ENCODE measurements at regions not wholly inside any gene's neighbourhood (a gene's known extent, or its start where the extent isn't known, plus 50 kb on each side); places are given as distances from the start of the nearest gene placed in this dataset.
A peak's percentile ranks its signal among the peaks of the same experiment; 100 is the strongest.
"Not testable (repeated sequence)": the region's sequence is repeated elsewhere in the genome, so short reads cannot be mapped to it uniquely, and the experiment has no call there.

GRCh38 chr3:67064105-67064504, 66.0 kb downstream of the KBTBD8 start:
- DNase-seq (ENCODE audit: low spot score), result no peak

DNA sequence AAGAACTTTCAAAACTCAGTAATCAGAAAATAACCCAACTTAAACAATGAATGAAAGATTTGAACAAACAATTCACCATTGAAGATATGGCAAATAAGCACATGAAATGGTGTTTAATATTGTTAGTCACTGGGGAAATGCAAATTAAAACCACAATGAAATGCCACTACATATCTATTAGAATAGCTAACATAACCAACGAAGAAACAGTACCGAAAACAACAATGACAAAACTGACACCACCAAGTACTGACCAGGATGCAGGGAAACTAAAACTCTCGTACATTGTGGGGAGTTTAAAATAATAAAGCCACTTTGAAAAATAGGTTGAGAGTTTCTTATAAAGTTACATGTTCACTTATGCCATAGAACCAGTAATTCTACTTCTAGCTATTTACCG, 69.1 kb downstream of the KBTBD8 start:
- no peak for DNase-seq (ENCODE audit: low spot score)

DNA sequence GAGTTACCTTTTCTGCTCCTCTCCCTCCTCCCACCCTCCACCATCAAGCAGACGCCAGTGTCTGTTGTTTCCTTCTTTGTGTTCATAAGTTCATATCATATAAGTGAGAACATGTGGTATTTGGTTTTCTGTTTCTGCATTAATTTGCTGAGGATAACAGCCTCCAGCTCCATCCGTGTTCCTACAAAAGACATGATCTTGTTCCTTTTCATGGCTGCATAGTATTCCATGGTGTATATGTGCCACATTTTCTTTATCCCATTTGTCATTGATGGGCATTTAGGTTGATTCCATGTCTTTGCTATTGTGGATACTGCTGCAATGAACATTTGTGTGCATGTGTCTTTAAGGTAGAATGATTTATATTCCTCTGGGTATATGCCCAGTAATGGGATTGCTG, 74.5 kb downstream of the KBTBD8 start:
- not testable (repeated sequence) for DNase-seq (ENCODE audit: low spot score)

DNA sequence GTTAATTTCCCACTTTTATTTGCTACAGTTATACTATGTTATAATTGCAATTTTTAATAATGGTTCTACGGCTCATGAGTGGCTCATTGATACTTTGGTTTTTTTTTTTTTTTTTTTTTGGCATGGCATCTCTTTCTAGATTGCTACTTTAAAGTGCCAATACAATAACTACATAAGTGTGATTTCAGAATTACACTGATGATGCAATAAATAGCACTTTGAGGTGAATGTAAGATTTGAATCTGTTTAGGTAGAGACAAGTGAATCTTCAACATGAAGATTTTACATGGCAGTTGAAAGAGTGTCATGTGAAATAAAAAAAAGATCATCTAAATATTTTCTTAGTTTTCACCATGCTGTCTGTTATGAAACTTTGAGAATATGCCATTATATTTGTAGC, 75.7 kb downstream of the KBTBD8 start:
- no peak for DNase-seq (ENCODE audit: low spot score)

DNA sequence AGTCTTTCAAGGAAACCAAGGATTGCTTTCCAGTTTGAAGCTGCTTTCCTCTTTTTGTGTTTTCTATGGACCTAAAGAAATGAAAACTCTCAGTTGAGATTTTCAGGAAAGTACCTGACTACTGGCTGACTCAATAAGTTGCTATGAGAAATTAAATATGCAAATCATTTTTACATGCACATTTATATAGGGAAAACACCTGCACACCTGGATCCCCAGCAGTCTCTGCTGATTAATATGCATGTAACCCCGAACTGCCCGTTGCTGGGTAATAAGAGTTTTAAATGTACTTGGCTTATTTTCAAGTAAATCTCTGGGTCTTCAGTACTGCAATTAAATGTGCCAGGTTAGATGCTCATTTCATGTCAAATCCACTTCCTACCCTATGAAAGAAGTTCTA, 77.2 kb downstream of the KBTBD8 start:
- DNase-seq (ENCODE audit: low spot score), result no peak

- no peak for DNase-seq (ENCODE audit: low spot score)
Measured at GRCh38 chr3:67076607-67077006, 78.5 kb downstream of the KBTBD8 start.

DNA sequence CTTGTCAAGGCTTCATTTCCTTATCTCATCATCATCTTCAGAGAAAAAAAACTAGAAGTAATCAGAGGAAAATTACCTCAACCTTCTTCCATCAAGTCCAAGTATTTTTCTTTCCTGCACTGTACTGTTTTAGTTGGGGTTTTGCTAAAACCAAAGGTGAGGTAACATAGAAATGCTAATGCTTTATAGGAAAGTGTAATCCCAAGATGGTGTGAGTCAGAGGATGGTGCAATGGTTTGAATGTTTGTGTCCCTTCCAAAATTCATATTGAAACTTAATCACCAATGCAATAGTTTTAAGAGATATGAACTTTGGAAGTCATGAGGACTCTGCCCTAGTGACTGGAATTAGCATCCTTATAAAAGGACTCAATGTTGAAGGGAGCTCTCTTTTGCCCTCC, 79.5 kb downstream of the KBTBD8 start:
- DNase-seq (ENCODE audit: low spot score), result no peak

DNA sequence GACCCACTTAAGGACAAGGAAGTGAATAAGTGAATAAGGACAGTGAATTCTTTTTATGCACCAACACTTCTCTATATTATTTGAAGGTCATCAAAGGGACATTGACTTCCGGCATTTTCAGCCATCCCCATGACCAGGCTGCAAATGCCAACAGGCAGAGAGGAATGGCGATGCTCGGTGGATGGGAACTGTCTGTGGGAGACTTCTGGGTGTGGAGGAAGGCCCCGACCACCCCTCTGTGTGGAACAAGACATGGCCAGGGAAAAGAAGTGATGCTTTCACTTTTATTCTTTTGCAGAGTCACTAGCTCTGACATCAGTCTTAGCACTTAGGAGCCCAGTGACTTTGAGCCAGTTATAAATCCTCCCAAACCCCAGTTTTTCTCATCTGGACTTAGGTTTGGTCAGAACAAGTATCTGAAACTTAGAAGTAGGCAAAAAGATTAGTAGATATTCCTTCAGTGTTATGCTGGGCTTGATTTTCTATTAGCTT, 84.5 kb downstream of the KBTBD8 start:
- DNase-seq (ENCODE audit: low spot score), result no peak

GRCh38 chr3:67083277-67083676, 85.2 kb downstream of the KBTBD8 start:
- DNase-seq (ENCODE audit: low spot score), result no peak

DNA sequence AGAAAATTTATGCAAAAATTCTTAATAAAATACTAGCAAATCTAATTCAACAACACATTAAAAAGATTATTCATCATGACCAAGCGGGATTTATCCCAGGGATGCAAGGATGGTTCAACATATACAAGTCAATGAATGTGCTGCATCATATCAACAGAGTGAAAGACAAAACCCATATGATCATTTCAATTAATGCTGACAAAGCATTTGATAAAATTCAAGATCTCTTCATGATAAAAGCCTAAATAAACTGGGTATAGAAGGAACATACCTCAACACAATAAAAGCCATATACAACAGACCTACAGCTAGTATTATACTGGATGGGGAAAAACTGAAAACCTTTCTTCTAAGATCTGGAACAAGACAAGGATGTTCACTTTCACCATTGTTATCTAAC, 89.7 kb downstream of the KBTBD8 start:
- DNase-seq (ENCODE audit: low spot score), result no peak

DNA sequence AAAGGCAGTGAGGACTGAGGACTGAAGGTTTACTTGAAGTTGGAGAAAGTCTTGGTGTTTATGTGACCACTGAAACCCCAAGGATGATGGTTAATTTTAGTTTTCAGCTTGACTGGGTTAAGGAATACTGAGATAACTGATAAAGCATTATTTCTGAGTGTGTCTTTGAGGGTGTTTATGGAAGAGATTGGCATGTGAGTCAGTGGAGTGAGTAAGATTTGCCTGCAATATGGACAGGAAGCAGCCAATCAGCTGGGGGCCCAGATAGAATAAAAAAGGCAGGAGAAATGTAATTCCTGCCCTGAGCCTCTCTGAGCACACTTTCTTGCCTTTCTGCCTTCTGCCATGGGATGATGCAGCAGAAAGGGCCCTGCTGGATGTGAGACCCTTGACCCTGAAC, 92.4 kb downstream of the KBTBD8 start:
- no peak for DNase-seq (ENCODE audit: low spot score)

- DNase-seq (ENCODE audit: low spot score), result no peak
Measured at GRCh38 chr3:67093305-67093704, 95.2 kb downstream of the KBTBD8 start.

DNA sequence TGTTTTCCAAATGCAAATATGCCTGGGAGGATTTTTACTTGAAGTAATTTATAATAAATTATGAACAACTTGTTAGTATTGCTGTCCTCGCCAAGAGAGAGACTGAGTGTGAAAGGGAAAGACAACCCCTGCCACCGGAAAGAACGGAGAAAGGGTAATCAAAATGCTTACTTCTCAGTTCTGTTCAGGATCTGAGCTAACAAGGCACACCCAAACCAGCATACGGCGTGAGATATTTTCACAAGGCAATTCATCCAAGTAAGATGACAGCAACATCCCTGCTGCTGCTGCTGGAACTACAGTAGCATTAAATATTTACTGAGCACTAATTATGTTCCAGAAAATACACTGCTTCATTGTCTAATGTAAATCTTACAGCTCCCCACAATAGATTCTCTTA, 96.1 kb downstream of the KBTBD8 start:
- DNase-seq (ENCODE audit: low spot score), result no peak

DNA sequence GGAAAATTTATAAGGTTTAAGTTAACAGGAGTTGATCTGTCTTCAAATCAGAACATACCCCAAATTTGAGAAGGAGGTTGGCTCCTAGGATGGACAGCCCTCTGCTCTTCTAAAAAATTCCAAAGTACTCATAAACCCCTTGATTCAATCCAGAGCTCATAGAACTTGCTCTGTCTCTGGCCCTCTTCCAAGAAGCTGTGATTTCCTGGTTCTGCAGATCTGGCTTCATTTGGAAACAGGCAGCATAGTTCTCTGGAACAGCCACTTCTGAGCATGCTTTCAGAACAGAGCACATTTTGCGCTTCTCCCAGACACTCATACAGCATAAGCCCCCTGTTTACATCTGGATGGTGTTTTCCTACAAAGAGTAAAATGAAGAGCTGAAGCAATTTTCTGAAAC, 96.7 kb downstream of the KBTBD8 start:
- no peak for DNase-seq (ENCODE audit: low spot score)

DNA sequence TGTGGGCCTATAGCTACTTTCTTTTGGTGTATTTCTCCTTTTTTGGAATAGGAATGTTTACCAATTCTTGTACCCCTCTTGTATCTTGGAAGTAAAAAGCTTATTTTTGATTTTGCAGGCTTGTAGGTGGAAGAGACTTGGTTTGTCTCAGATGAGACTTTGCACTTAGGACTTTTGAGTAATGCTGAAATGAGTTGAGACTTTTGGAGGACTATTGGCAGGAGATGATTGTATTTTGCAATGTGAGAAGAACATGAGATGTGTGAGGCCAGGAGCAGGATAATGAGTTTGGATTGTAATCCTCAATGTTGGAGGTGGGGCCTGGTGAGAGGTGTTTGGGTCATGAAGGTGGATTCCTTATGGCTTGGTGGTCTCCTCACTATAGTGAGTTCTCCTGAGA, 106.3 kb downstream of the KBTBD8 start:
- no peak for DNase-seq (ENCODE audit: low spot score)

- DNase-seq (ENCODE audit: low spot score), result no peak
Measured at GRCh38 chr3:67106874-67107273, 108.8 kb downstream of the KBTBD8 start.

DNA sequence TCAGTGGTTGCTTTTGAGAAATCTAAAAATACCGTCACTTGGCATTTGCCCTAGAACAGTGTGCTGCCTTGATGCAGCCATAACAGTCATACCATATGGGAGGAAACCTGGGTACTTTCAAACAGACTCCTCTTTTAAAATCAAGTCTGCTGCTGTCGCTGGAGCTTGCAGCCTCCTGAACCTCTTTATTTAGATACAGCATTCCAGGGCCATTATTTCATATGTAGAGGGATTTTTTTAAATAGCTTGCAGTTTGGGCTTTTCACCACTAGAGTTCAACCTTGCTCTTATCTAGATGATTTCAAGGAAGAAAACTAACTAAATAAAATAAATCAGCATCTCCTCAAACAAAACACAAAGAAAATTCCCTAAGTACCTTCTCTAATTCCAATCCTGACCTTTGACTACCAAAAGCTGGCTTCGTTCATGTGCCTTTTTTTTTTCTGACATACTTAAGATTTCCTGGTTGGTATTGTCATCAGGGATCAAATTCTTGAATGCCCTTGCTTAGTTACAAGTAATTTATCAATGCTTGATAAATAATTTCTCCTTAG, 111.6 kb downstream of the KBTBD8 start:
- no peak for DNase-seq (ENCODE audit: low spot score)

- peak; percentile 86 for DNase-seq (ENCODE audit: low spot score)
Measured at GRCh38 chr3:67113802-67114407, 115.8 kb downstream of the KBTBD8 start.

- DNase-seq (ENCODE audit: low spot score), result no peak
Measured at GRCh38 chr3:67118122-67118521, 120.0 kb downstream of the KBTBD8 start.

DNA sequence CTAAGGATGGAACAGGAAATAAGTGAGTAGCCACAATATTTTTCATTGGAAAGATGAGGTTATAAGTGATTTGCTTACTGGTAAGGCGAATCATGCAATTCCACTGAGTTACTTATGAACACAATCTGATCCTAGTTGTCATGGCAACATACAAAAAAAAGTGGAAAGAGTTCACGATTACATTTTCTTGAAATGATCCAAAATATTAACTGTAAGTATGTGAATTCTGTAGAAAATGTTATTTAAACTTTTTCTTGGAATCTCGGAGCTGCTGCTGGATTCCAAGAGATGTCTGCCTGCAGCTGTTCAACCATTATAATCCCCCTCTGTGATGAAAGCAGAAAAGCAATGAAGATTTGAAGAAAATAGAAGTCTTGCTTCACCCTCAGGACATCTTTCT, 120.5 kb downstream of the KBTBD8 start:
- no peak for DNase-seq (ENCODE audit: low spot score)

DNA sequence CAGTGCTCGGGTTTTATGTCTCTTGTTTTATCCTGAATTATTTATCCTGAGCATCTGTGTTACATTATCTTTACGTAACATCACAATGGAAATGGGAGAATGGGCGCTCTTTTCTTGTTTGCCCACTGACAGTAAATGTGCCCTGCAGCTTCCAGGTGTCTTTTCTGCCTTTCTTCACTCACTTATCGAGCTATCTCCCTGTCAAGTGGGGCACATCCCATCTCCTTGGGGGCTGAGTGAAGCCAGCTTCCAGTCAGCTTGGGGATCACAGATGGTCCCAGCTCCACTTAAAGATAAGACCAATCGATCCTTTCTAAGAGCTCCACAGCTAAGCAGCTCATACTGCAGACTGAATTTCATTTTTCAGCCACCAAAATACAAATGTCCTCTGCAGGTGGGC, 125.8 kb downstream of the KBTBD8 start:
- DNase-seq (ENCODE audit: low spot score), result no peak

GRCh38 chr3:67127254-67127653, 129.1 kb downstream of the KBTBD8 start:
- no peak for DNase-seq (ENCODE audit: low spot score)

DNA sequence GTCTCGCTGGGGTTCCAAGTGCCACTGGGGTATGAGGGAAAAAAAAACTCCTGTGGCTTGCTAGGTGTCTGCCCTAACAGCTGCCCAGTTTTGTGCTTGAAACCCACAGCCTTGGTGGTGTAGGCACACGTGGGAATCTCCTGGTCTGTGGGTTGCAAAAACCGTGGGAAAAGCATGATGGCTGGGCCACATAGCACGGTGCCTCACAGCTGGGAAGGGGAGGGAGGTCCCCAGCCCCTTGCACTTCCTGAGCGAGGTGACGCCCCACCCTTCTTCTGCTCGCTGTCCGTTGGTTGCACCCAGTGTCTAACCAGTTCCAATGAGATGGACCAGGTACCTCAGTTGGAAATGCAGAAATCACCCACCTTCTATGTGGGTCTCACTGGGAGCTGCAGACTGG, 144.3 kb downstream of the KBTBD8 start:
- no peak for DNase-seq (ENCODE audit: low spot score)

DNA sequence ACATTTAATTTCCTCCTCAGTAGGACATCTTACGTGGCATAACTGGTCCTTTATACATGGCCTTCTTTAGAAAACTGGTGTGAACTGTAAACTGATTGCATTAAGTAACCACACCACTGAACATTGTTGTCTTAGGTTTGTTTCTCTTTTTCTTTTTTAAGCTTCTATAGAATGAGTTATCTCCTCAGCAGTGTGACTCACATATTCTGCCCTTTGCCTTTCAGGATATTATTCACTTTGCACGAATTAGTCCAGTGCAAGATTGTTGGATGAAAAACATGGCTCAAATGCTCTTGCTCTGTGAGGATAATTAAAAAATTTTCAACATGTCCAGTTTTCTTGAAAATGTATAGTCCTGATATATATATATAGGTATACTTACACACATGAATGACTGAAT, 147.6 kb downstream of the KBTBD8 start:
- DNase-seq (ENCODE audit: low spot score), result no peak

Data from ecto neural progenitor cell (in vitro differentiated cells).